GM12874 (cell line): ENCODE measurements at regions not wholly inside any gene's neighbourhood (a gene's known extent, or its start where the extent isn't known, plus 50 kb on each side); places are given as distances from the start of the nearest gene placed in this dataset.

Experiments used
- TF ChIP-seq, protein P1 (sequence below): IDR thresholded peaks from 2 replicates; pipeline ENCODE4 v1.5.1; 2011; ENCODE audit warnings: low read depth, mild to moderate bottlenecking, control low read depth, low read length, moderate library complexity; ENCODE audit not compliant: insufficient read depth

GRCh38 chr1:70490153-70490552 lies 79.1 kb downstream of the CTH start:
- TF ChIP-seq, protein P1, sequence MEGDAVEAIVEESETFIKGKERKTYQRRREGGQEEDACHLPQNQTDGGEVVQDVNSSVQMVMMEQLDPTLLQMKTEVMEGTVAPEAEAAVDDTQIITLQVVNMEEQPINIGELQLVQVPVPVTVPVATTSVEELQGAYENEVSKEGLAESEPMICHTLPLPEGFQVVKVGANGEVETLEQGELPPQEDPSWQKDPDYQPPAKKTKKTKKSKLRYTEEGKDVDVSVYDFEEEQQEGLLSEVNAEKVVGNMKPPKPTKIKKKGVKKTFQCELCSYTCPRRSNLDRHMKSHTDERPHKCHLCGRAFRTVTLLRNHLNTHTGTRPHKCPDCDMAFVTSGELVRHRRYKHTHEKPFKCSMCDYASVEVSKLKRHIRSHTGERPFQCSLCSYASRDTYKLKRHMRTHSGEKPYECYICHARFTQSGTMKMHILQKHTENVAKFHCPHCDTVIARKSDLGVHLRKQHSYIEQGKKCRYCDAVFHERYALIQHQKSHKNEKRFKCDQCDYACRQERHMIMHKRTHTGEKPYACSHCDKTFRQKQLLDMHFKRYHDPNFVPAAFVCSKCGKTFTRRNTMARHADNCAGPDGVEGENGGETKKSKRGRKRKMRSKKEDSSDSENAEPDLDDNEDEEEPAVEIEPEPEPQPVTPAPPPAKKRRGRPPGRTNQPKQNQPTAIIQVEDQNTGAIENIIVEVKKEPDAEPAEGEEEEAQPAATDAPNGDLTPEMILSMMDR: no peak

DNA sequence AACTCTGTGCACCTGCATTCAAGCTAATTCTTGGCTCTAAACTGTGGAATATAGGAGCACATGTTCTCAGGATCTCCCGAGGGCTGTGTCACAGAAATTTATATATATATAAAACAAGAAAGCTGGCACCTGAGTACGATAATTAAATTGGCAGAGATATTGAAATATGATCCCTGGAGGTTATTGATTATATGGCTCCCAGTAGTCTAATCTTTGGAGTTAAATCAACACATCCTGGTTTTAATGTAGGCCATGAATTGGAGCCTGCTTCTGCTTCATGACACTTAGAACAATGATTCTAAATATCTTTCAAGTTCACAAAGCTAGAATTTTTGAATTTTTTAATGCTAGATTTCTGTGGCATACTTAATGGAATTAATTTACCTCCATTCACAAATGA lies 84.3 kb downstream of the CTH start:
- TF ChIP-seq, protein P1: no peak

- TF ChIP-seq, protein P1: no peak
Observed at GRCh38 chr1:70496181-70496580, 85.1 kb downstream of the CTH start.

- TF ChIP-seq, protein P1: no peak
Observed at GRCh38 chr1:70497152-70497551, 86.1 kb downstream of the CTH start.

GRCh38 chr1:70498666-70499065 lies 87.6 kb downstream of the CTH start:
- TF ChIP-seq, protein P1: no peak

DNA sequence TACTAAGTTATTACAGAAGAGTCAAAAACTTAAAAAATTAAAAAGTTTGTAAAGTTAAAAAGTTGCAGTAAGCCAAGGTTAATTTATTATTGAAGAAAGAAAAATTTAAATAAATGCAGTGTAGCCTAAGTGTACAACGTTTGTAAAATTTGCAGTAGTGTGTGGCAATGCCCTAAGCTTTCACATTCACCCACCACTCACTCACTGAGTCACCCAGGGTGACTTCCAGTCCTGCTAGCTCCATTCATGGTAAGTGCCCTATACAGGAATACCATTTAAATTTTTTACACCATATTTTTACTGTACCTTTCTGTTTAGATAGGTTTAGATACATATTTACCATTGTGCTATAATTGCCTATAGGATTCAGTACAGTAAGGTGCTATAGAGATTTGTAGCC lies 88.6 kb downstream of the CTH start:
- TF ChIP-seq, protein P1: no peak

GRCh38 chr1:70503358-70503757 lies 92.3 kb downstream of the CTH start:
- TF ChIP-seq, protein P1: no peak
